ENCODE measurements at regions not wholly inside any gene's neighbourhood (a gene's known extent, or its start where the extent isn't known, plus 50 kb on each side); places are given as distances from the start of the nearest gene placed in this dataset.

DNA sequence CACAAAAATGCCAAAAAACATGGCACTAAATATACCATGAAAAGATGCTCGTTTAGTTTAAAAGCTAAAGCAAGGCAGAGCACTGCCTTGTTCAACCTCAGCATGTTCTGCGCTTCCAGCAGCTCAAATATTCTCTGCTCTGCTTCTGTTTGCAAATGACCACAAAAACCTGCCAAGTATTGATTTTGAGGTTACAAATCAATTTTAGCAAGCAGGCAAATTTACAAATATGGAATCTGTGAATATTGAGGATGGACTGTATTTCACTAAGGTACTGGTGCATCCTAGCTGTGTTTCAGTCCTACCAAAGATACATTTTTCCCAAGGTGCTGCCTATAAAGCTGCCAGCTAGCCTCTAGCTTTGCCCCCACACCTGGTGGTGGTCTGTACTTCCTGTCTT is 449.9 kb downstream of the PREX1 start (continued):
- TF ChIP-seq, protein P1, sequence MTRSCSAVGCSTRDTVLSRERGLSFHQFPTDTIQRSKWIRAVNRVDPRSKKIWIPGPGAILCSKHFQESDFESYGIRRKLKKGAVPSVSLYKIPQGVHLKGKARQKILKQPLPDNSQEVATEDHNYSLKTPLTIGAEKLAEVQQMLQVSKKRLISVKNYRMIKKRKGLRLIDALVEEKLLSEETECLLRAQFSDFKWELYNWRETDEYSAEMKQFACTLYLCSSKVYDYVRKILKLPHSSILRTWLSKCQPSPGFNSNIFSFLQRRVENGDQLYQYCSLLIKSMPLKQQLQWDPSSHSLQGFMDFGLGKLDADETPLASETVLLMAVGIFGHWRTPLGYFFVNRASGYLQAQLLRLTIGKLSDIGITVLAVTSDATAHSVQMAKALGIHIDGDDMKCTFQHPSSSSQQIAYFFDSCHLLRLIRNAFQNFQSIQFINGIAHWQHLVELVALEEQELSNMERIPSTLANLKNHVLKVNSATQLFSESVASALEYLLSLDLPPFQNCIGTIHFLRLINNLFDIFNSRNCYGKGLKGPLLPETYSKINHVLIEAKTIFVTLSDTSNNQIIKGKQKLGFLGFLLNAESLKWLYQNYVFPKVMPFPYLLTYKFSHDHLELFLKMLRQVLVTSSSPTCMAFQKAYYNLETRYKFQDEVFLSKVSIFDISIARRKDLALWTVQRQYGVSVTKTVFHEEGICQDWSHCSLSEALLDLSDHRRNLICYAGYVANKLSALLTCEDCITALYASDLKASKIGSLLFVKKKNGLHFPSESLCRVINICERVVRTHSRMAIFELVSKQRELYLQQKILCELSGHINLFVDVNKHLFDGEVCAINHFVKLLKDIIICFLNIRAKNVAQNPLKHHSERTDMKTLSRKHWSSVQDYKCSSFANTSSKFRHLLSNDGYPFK (CRISPR knock-in tag; IDR thresholded peaks at IDR 0.05; ENCODE audit: borderline replicate concordance) = no peak
- TF ChIP-seq PHF5A (CRISPR knock-in tag; IDR thresholded peaks at IDR 0.05; ENCODE audit: low read depth, unreplicated experiment) (no peak), MXD4 (CRISPR knock-in tag; IDR thresholded peaks at IDR 0.05) (no peak), SKI (IDR thresholded peaks at IDR 0.05; ENCODE audit: partially characterized antibody) (no peak), NONO (IDR thresholded peaks at IDR 0.05) (no peak), NONO (CRISPR knock-in tag; conservative IDR thresholded peaks at IDR 0.05) (peak; percentile 69; the same call in 1 of the 2 replicates), SMAD9 (CRISPR knock-in tag; IDR thresholded peaks at IDR 0.05) (no peak), ZNF17 (CRISPR knock-in tag; IDR thresholded peaks at IDR 0.05) (no peak), ZNF709 (CRISPR knock-in tag; IDR thresholded peaks at IDR 0.05) (no peak), NR3C1 (CRISPR knock-in tag; IDR thresholded peaks at IDR 0.05) (no peak), ZNF484 (CRISPR knock-in tag; IDR thresholded peaks at IDR 0.05; ENCODE audit: borderline replicate concordance, low read depth) (no peak), ZNF335 (CRISPR knock-in tag; IDR thresholded peaks at IDR 0.05) (no peak), U2AF1 (optimal IDR thresholded peaks at IDR 0.05; ENCODE audit: low read depth, low read length) (no peak)
- TF ChIP-seq, protein P2, sequence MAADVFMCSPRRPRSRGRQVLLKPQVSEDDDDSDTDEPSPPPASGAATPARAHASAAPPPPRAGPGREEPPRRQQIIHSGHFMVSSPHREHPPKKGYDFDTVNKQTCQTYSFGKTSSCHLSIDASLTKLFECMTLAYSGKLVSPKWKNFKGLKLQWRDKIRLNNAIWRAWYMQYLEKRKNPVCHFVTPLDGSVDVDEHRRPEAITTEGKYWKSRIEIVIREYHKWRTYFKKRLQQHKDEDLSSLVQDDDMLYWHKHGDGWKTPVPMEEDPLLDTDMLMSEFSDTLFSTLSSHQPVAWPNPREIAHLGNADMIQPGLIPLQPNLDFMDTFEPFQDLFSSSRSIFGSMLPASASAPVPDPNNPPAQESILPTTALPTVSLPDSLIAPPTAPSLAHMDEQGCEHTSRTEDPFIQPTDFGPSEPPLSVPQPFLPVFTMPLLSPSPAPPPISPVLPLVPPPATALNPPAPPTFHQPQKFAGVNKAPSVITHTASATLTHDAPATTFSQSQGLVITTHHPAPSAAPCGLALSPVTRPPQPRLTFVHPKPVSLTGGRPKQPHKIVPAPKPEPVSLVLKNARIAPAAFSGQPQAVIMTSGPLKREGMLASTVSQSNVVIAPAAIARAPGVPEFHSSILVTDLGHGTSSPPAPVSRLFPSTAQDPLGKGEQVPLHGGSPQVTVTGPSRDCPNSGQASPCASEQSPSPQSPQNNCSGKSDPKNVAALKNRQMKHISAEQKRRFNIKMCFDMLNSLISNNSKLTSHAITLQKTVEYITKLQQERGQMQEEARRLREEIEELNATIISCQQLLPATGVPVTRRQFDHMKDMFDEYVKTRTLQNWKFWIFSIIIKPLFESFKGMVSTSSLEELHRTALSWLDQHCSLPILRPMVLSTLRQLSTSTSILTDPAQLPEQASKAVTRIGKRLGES (CRISPR knock-in tag; IDR thresholded peaks at IDR 0.05; ENCODE audit: borderline replicate concordance) = no peak
- TF ChIP-seq, protein P3, sequence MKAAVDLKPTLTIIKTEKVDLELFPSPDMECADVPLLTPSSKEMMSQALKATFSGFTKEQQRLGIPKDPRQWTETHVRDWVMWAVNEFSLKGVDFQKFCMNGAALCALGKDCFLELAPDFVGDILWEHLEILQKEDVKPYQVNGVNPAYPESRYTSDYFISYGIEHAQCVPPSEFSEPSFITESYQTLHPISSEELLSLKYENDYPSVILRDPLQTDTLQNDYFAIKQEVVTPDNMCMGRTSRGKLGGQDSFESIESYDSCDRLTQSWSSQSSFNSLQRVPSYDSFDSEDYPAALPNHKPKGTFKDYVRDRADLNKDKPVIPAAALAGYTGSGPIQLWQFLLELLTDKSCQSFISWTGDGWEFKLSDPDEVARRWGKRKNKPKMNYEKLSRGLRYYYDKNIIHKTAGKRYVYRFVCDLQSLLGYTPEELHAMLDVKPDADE (CRISPR knock-in tag; IDR thresholded peaks at IDR 0.05) = no peak
- TF ChIP-seq, protein P4, sequence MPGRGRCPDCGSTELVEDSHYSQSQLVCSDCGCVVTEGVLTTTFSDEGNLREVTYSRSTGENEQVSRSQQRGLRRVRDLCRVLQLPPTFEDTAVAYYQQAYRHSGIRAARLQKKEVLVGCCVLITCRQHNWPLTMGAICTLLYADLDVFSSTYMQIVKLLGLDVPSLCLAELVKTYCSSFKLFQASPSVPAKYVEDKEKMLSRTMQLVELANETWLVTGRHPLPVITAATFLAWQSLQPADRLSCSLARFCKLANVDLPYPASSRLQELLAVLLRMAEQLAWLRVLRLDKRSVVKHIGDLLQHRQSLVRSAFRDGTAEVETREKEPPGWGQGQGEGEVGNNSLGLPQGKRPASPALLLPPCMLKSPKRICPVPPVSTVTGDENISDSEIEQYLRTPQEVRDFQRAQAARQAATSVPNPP (CRISPR knock-in tag; IDR thresholded peaks at IDR 0.05) = no peak
- TF ChIP-seq, protein P5, sequence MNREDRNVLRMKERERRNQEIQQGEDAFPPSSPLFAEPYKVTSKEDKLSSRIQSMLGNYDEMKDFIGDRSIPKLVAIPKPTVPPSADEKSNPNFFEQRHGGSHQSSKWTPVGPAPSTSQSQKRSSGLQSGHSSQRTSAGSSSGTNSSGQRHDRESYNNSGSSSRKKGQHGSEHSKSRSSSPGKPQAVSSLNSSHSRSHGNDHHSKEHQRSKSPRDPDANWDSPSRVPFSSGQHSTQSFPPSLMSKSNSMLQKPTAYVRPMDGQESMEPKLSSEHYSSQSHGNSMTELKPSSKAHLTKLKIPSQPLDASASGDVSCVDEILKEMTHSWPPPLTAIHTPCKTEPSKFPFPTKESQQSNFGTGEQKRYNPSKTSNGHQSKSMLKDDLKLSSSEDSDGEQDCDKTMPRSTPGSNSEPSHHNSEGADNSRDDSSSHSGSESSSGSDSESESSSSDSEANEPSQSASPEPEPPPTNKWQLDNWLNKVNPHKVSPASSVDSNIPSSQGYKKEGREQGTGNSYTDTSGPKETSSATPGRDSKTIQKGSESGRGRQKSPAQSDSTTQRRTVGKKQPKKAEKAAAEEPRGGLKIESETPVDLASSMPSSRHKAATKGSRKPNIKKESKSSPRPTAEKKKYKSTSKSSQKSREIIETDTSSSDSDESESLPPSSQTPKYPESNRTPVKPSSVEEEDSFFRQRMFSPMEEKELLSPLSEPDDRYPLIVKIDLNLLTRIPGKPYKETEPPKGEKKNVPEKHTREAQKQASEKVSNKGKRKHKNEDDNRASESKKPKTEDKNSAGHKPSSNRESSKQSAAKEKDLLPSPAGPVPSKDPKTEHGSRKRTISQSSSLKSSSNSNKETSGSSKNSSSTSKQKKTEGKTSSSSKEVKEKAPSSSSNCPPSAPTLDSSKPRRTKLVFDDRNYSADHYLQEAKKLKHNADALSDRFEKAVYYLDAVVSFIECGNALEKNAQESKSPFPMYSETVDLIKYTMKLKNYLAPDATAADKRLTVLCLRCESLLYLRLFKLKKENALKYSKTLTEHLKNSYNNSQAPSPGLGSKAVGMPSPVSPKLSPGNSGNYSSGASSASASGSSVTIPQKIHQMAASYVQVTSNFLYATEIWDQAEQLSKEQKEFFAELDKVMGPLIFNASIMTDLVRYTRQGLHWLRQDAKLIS (CRISPR knock-in tag; IDR thresholded peaks at IDR 0.05) = no peak
- TF ChIP-seq, protein P6, sequence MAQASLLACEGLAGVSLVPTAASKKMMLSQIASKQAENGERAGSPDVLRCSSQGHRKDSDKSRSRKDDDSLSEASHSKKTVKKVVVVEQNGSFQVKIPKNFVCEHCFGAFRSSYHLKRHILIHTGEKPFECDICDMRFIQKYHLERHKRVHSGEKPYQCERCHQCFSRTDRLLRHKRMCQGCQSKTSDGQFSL (CRISPR knock-in tag; IDR thresholded peaks at IDR 0.05) = no peak
